Stimulated activated CD8-positive, alpha-beta memory T cell treated with anti-CD3 and anti-CD28 coated beads, Interleukin-7, amount 100 ng/mL, for 1 hour (primary cell): ENCODE measurements at regions not wholly inside any gene's neighbourhood (a gene's known extent, or its start where the extent isn't known, plus 50 kb on each side); places are given as distances from the start of the nearest gene placed in this dataset.
"Not testable (repeated sequence)": the region's sequence is repeated elsewhere in the genome, so short reads cannot be mapped to it uniquely, and the experiment has no call there.

Source experiments
- DNase-seq, 2 donors: peaks; one replicate each; pipeline ENCODE4 v3.0.0-alpha.2; 2020; ENCODE audit warnings: low read depth in 2 of 2

DNA sequence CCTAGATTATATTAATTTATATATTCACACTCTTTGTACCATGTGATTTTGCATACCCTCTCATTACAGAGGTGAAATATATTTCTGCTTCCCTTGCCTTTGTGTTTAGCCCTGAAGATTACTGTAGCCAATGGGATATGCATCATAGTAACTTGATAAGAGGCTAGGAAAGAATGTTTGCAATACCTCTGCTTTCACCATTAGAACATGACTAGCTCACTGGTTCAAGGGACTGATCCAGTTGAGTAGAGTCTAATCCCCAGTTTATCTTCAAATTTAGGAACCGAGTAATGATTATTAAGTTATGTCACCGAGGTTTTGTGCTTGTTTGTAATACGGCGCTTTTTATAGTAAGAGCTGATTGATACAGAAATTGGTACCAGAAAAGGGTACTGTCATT is 552.6 kb upstream of the GJE1 start:
- no peak for DNase-seq

DNA sequence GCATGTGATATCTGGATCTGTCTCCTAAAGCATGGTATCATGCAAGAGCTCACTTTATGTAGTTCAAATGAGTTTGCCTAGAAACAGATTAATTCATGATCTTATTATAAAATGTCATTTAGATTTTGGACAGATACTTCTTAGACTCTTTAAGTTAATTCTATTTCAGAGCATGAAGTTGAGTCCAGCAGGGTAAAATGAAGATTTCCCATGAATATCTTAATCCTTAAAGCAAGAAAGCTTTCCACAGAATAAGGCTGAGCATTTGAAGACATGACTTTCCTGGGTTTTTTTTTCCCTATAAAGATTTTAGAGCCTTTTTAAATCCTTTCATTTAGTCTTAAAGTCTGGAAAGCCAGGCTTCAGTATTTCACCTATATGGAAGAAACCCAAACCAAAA is 556.0 kb upstream of the GJE1 start:
- no peak for DNase-seq

DNA sequence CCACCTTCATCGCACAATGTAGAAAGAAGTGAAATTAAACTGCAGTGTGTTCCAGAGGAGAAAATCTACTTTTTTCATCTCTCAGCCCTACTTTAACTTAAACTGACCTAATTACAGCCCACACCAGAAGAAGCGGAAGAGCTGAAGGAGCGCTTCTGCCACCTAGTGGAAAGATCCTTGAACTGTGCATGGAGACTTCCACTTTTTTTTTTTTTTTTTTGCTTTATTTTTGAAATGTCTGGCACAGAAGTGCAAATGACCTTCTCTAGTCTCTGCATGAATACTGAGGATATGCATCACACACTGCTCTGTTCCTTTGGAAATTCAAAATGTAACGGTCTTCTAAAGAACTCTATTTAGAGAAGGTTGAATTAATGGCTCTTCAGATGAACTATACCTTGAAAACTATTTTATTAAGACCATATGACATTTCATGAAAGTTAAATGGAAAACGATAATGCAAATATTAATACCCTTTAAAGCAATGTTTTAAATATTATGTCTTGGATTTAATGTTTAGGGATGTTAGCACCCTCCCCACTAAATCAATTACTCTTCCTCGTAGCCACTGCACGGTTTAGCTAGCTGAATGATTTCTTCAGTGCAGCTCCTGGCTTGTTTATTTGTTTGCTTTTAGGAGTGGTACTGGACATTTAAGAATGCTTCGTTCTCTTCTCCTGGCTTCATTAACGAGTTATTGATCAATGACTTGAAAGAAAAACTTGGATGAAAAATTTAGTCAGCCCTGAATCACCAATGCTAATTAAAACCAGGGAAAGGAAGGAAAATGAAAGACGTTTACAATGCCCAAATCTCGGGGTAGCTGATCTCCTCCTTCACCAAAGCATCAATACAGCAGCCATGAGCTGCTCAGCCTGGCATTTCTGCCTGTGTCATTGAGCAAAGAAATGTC is 569.6 kb upstream of the GJE1 start:
- peak; percentile 12 to 24 for DNase-seq

DNA sequence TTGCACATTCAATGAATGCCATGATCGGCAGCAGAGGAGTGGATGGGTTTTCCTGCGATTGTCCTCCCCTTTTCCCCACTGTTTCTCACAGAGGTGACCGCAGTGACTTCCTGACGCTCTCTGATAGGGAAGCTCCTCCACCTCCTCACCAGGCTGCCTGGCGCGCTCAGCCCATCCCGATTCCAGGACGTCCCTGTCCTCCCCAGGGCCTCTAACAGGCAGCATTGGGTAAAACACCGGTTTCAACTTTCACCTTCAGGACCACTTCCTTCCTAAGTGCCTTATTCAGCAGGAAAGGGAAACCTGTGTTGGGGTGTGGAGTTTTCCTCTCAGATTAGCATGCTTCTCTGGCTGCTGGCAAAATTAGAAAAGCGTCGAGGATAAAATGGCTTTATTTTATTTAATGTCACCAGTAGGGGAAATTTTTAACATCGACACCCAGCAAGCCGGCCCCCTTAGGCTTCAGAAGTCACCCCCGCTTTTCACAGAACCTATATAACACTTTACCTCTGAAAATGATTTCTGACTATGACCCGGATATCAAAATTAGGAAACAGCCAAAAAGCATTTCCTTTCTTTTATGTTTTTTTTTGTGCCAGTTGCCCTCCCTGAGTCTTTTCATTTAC is 570.4 kb upstream of the GJE1 start:
- no peak for DNase-seq

- DNase-seq, result no peak
Measured at GRCh38 chr6:141561154-141561553, 571.6 kb upstream of the GJE1 start.

DNA sequence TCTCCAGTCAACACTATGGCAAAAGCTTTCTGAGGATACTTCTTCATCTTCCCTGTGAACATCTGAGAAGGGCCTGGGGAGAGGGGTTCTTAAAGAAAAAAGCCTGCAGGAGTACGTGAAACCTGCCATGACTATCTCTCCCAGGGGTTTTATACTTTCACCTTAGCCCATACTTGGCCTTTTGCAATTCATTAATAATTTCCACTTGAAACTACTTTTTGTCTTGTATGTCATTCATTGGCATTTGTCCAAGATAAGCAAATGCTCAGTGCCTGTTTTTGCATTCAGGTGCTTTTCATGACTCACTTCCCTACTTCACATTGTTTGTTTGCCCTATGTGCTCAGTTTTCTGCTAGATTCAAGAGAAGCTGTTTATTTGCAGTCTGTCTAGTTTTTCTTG is 580.3 kb upstream of the GJE1 start:
- no peak for DNase-seq

DNA sequence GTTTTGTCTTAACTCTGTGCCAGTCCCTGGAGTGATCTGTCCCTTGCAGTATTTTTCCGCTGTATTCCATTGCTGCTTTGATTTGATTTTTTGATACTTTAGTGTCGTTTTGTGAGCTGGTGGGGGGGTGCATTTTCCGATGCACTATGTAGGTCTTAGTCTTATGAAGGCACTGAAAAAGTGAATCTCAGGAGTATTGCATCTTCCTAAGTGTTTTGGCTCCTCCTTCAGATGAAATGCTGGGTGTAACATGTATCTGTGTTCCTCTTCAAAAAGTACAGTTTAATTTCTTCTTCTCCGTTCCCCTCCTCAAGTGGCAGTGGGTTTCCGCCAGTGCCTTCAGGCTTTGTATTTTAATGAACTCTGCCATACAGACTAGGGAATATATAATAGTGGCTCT is 580.7 kb upstream of the GJE1 start:
- no peak for DNase-seq

DNA sequence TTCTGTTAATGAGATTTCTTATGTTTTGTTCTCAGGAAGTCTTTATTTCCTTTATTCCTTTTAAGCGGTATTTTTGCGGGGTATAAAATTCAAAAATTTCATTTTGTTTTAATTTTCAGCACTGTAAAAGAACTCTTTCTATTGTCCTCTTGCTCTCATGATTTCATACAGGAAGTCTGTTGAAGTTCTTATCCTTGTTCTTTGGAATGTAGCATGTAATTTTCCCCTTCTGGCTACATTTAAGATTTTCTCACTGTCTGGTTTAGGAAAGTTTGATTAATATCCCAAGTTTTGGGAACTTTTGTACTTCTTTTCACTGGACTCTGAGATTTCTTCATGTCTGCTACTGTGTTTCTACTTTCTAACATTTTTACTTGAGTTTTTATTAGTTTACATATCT is 581.4 kb upstream of the GJE1 start:
- DNase-seq, result no peak

DNA sequence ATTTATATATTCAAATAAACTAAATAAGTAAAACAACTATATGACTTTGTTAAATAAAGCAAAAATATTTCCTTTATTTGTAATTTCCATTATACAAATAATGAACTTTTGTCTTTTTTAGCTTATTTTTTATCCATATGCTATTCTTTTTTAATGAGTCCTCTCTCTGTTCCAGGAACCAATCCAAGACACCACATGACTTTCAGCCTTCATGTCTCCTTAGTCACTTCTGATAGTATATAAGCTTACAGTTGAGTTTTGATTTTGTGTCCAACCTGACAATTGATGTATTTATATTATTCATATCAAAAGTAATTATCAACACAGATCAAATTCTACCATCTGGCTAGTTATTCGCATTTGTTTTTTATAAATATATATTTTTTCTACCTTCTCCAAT is 582.3 kb upstream of the GJE1 start:
- no peak for DNase-seq

DNA sequence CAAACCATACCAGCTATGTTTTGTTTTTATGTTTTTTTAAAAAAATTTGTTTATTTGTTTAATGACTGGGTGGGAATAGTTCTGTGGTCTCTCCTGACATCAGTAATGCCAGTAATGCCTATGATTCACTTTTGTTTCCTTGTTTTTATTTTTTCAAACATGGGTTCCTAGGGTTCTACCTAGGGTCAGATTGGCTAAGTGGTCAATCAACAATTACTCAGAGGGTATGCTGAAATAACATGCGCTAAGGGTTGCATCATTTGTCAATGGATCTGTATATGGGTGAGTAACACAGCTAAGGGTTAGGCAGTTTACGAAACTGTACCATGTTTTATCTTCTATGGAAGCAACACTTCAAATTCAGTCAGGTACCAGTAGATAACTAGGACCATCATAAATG is 583.8 kb upstream of the GJE1 start:
- DNase-seq, result no peak

- no peak for DNase-seq
Measured at GRCh38 chr6:141541581-141542324, 591.0 kb upstream of the GJE1 start.

GRCh38 chr6:141540207-141540606 is 592.5 kb upstream of the GJE1 start:
- DNase-seq, result no peak

DNA sequence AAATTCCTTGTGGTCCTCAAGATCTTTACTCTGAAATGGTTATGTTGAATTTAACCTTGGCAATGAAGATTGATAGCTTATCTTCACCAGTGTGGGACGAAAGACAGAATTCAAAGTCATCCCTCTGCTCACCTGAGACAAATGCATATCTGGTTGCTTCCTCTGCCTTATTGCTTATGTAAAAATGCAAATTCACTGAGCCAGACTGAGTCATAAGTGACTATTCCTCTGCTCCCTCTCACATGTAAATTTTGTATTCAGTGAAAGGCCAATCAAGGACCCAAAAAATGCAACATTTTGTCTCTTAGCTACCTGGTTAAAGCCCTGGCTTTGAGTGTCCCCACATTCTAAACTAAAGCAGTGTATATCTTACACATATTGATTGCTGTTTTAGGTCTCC is 593.1 kb upstream of the GJE1 start:
- DNase-seq, result no peak

- no peak for DNase-seq
Measured at GRCh38 chr6:141532211-141532610, 600.5 kb upstream of the GJE1 start.

GRCh38 chr6:141531040-141531439 is 601.7 kb upstream of the GJE1 start:
- no peak for DNase-seq

- no peak for DNase-seq
Measured at GRCh38 chr6:141528596-141528995, 604.1 kb upstream of the GJE1 start.

- DNase-seq, result no peak
Measured at GRCh38 chr6:141526985-141527384, 605.7 kb upstream of the GJE1 start.

DNA sequence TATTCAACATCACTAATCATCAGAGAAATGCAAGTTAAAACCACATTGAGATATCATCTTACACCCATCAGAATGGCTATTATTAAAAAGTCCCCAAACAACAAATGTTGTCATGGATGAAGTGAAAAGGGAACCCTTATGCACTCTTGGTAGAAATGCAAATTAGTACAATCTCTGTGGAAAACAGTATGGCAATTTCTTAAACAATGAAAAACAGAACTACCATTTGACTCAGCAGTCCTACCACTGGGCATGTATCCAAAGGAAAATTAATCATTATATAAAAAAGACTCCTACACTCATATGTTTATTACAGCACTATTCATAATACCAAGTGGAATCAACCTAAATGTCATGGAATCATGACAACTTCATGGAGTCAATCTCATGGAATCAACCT is 611.3 kb upstream of the GJE1 start:
- no peak for DNase-seq

- no peak for DNase-seq
Measured at GRCh38 chr6:141513830-141514229, 618.9 kb upstream of the GJE1 start.

DNA sequence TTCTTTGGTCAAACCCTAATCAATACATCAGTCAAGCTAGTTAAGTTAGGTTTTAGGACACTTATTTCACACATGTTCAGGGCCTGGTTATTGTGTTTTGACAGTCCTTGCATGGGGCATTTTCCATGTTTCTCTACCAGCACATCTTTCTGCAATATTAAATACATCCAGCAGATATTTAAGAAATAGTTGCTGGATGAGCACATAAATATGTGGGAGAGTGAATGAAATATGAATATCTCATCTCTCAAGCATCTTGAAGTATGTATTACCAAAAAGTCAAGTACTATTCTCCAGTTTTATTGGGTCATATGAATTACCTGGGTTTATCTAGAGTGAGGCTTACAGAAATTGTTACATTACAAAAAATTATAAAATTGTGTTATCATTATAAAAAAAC is 621.9 kb upstream of the GJE1 start:
- no peak for DNase-seq

- DNase-seq, result not testable (repeated sequence)
Measured at GRCh38 chr6:141506062-141506461, 626.7 kb upstream of the GJE1 start.

GRCh38 chr6:141504318-141504717 is 628.4 kb upstream of the GJE1 start:
- DNase-seq, result not testable (repeated sequence)

DNA sequence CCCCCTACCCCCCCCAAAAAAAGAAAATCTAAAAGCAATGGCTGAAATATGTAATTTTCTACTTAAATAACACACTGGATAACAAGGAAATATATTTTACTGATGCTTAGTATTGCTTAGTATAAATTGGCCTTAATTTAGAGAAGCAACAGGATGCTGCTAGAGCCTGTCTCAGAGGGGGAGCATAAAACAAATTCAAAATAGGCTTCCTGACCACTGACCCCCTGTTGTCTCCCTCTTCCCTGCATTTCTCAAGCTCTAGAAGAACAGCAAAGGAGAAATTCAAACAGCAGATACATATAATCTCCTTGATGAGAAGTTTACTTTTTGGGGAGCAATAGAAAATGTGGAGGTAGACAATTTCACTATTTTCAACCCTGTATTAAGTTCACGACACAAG is 631.1 kb upstream of the GJE1 start:
- DNase-seq, result no peak
